HG02623 (cell line): ENCODE measurements at regions not wholly inside any gene's neighbourhood (a gene's known extent, or its start where the extent isn't known, plus 50 kb on each side); places are given as distances from the start of the nearest gene placed in this dataset.
"Not testable (repeated sequence)": the region's sequence is repeated elsewhere in the genome, so short reads cannot be mapped to it uniquely, and the experiment has no call there.

Experiments
- ATAC-seq: cut with Tn5 transposase; IDR thresholded peaks from one replicate; pipeline ENCODE4 v1.9.1; 2021; ENCODE audit warnings: moderate library complexity; ENCODE audit not compliant: unreplicated experiment

- no peak for ATAC-seq
Measured at GRCh38 chr4:16450724-16451123, 224.5 kb upstream of the TAPT1 start.

GRCh38 chr4:16450031-16450430 lies 223.8 kb upstream of the TAPT1 start:
- ATAC-seq = no peak

GRCh38 chr4:16449406-16449805 lies 223.1 kb upstream of the TAPT1 start:
- ATAC-seq = no peak

- no peak for ATAC-seq
Measured at GRCh38 chr4:16448241-16448840, 222.1 kb upstream of the TAPT1 start.

- ATAC-seq = peak; percentile 61
Measured at GRCh38 chr4:16443504-16444088, 217.3 kb upstream of the TAPT1 start.

GRCh38 chr4:16442296-16442695 lies 216.0 kb upstream of the TAPT1 start:
- ATAC-seq = no peak

GRCh38 chr4:16439768-16440167 lies 213.5 kb upstream of the TAPT1 start:
- no peak for ATAC-seq

GRCh38 chr4:16438986-16439385 lies 212.7 kb upstream of the TAPT1 start:
- no peak for ATAC-seq

- no peak for ATAC-seq
Measured at GRCh38 chr4:16437836-16438235, 211.6 kb upstream of the TAPT1 start.

GRCh38 chr4:16431866-16432265 lies 205.6 kb upstream of the TAPT1 start:
- no peak for ATAC-seq

- no peak for ATAC-seq
Measured at GRCh38 chr4:16418814-16419213, 192.5 kb upstream of the TAPT1 start.

GRCh38 chr4:16417198-16417597 lies 190.9 kb upstream of the TAPT1 start:
- ATAC-seq = no peak

- ATAC-seq = no peak
Measured at GRCh38 chr4:16416601-16417000, 190.3 kb upstream of the TAPT1 start.

- ATAC-seq = no peak
Measured at GRCh38 chr4:16415751-16416150, 189.5 kb upstream of the TAPT1 start.

GRCh38 chr4:16413814-16414555 lies 187.7 kb upstream of the TAPT1 start:
- ATAC-seq = no peak

GRCh38 chr4:16411501-16412085 lies 185.3 kb upstream of the TAPT1 start:
- no peak for ATAC-seq

- ATAC-seq = not testable (repeated sequence)
Measured at GRCh38 chr4:16393216-16393615, 166.9 kb upstream of the TAPT1 start.

GRCh38 chr4:16391196-16391595 lies 164.9 kb upstream of the TAPT1 start:
- ATAC-seq = no peak

- no peak for ATAC-seq
Measured at GRCh38 chr4:16387448-16387847, 161.2 kb upstream of the TAPT1 start.

- ATAC-seq = no peak
Measured at GRCh38 chr4:16386711-16387320, 160.5 kb upstream of the TAPT1 start.

GRCh38 chr4:16384576-16384975 lies 158.3 kb upstream of the TAPT1 start:
- no peak for ATAC-seq

- ATAC-seq = no peak
Measured at GRCh38 chr4:16382571-16382970, 156.3 kb upstream of the TAPT1 start.
